ENCODE measurements at regions not wholly inside any gene's neighbourhood (a gene's known extent, or its start where the extent isn't known, plus 50 kb on each side); places are given as distances from the start of the nearest gene placed in this dataset.

DNA sequence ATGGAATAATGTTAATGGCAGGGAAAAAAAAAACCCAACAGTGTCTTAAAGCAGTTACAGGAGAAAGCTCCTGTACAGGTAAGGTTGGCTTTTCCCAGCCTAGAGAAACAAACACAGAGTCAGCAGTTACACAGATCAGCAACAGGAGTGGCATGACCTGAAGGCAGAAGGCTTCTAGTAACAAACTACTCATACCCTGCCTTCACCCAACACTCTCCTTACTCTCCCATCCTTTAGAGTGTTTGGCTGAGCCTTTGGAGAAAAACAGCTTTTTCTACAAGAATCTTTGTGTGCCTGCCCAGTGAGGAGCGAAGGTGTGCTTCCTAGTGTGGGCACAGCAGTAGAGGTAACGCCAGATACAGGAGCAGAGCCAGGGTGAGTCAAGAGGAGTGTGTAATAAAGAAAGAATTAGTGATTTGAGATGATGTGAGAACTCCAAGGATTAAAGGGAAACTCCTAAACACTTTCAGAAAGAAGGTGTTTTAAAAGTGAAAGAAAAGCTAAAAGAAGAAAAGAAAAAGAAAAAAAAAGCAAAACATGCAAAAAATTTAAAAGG lies 152.7 kb downstream of the POLR2M start:
- Histone ChIP-seq H3K9me3 (ENCODE audit: control insufficient read depth in 2 of 2, low read length in 2 of 2) (no peaks in the 10 kb centered on the region), H3K27ac (ENCODE audit: low read depth in 2 of 2, low read length in 2 of 2) (no peak overlapping the region), H3K36me3 (ENCODE audit: control insufficient read depth in 2 of 2, insufficient read depth in 2 of 2, low read length in 2 of 2) (no peaks in the 10 kb centered on the region), H3K4me3 (ENCODE audit: low read length in 2 of 2) (no peak overlapping the region), H3K4me1 (ENCODE audit: control insufficient read depth in 2 of 2, insufficient read depth in 2 of 2, low read length in 2 of 2) (no peaks in the 10 kb centered on the region), H3K9ac (ENCODE audit: low read depth in 1 of 2, low read length in 2 of 2) (no peak overlapping the region), H3K27me3 (ENCODE audit: control insufficient read depth in 2 of 2, insufficient read depth in 2 of 2, low read length in 2 of 2) (peaks cover 2 to 5% of the 10 kb centered on the region in 2 donors)

DNA sequence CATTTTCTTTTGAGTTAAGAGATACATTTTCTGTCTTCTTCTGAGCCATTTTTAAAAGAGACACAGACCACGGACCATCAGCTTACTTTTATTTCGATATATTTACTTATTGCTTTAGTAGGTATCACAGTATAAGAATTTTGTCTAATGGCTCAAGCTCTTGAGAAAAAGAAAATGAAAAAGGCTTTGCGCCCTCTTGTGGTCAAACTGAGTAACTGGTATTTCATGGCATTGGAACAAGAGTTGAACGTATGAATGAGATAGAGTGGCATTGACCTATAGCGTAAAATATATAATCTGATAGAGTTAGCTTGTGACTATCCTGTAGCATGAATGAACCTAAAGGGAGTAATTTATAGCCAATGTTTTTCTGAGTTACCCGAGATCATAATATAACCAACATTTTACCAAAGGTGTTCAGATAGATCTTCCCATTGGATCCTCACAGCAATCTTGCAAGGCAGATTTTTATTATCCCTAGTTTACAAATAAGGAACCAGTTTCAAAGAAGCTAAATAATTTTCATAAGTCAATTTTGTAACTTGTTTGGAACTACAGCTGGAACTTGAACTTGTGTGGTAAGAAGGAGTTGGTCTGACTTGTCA lies 154.6 kb downstream of the POLR2M start:
- no peak overlapping the region for H3K9ac ChIP-seq (ENCODE audit: low read depth in 1 of 2, low read length in 2 of 2)
- H3K36me3 ChIP-seq (ENCODE audit: control insufficient read depth in 2 of 2, insufficient read depth in 2 of 2, low read length in 2 of 2), result no peaks in the 10 kb centered on the region
- no peaks in the 10 kb centered on the region for H3K4me1 ChIP-seq (ENCODE audit: control insufficient read depth in 2 of 2, insufficient read depth in 2 of 2, low read length in 2 of 2)
- H3K27me3 ChIP-seq (ENCODE audit: control insufficient read depth in 2 of 2, insufficient read depth in 2 of 2, low read length in 2 of 2), result peaks cover 1 to 5% of the 10 kb centered on the region in 2 donors
- no peaks in the 10 kb centered on the region for H3K9me3 ChIP-seq (ENCODE audit: control insufficient read depth in 2 of 2, low read length in 2 of 2)
- no peak overlapping the region for H3K27ac ChIP-seq (ENCODE audit: low read depth in 2 of 2, low read length in 2 of 2)
- no peak overlapping the region for H3K4me3 ChIP-seq (ENCODE audit: low read length in 2 of 2)

DNA sequence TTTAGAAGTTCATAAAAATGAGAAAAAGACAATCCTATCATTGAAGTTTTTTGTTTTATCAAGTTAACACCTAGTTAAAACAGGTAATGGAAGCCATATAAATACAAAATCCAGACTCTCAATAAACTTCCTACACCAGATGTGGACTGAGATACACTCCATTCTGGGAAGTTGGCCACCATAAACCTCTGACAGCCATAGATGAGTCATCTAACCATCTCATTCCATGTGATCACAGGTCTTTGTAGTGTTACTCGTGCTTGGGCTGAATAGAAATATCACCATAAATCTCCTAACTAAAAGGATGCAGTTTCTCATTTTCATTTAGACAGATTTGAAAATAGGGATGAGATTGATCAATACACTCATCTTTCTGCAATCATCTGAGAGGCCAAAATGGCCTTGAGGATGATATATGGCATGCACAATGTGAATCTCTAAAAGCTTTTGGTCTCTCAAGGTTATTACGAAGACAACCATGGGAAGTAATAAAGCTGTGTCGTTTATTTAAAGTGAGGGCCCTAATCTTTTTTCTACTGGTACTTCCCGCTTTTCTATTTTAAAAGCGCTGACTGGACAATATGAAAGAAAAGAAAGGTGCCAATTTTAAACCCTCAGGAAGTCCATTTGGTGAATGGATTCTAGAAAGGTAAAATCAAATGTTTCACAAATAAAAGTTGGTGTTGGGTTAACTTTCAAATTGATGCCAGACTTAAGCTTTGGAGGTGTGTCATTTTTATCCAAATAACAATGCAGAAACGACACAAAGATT lies 155.5 kb downstream of the POLR2M start:
- peaks cover 0 to 5% of the 10 kb centered on the region in 2 donors for H3K27me3 ChIP-seq (ENCODE audit: control insufficient read depth in 2 of 2, insufficient read depth in 2 of 2, low read length in 2 of 2)
- H3K27ac ChIP-seq (ENCODE audit: low read depth in 2 of 2, low read length in 2 of 2), result no peak overlapping the region
- no peaks in the 10 kb centered on the region for H3K9me3 ChIP-seq (ENCODE audit: control insufficient read depth in 2 of 2, low read length in 2 of 2)

DNA sequence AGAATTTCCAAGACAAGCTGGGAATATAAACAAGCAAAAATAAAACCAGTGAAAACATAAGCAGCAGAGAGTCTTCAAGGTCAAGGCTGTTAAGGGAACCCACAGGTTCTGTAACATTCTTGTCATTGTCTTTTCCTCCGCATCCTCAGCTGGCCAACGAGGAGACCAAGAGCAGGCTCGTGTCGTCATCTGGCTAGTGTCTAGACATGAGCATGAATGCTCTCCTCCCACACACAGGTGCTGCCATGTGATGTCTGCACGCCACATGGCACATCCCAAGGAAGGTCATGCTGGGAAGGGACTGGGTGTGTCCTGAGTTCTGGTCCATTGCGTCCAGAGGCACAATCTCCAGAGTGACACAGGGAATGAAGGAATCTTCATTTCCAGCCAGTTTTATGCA lies 156.2 kb downstream of the POLR2M start:
- no peaks in the 10 kb centered on the region for H3K9me3 ChIP-seq (ENCODE audit: control insufficient read depth in 2 of 2, low read length in 2 of 2)
- H3K36me3 ChIP-seq (ENCODE audit: control insufficient read depth in 2 of 2, insufficient read depth in 2 of 2, low read length in 2 of 2), result no peaks in the 10 kb centered on the region
- H3K4me1 ChIP-seq (ENCODE audit: control insufficient read depth in 2 of 2, insufficient read depth in 2 of 2, low read length in 2 of 2), result no peaks in the 10 kb centered on the region
- H3K27ac ChIP-seq (ENCODE audit: low read depth in 2 of 2, low read length in 2 of 2), result no peak overlapping the region
- no peak overlapping the region for H3K4me3 ChIP-seq (ENCODE audit: low read length in 2 of 2)
- no peak overlapping the region for H3K9ac ChIP-seq (ENCODE audit: low read depth in 1 of 2, low read length in 2 of 2)
- peaks cover 0 to 5% of the 10 kb centered on the region in 2 donors for H3K27me3 ChIP-seq (ENCODE audit: control insufficient read depth in 2 of 2, insufficient read depth in 2 of 2, low read length in 2 of 2)

More for the DNA sequence above, 155.5 kb downstream of the POLR2M start:
- no peak overlapping the region for H3K9ac ChIP-seq (ENCODE audit: low read depth in 1 of 2, low read length in 2 of 2)
- no peaks in the 10 kb centered on the region for H3K36me3 ChIP-seq (ENCODE audit: control insufficient read depth in 2 of 2, insufficient read depth in 2 of 2, low read length in 2 of 2)
- H3K4me1 ChIP-seq (ENCODE audit: control insufficient read depth in 2 of 2, insufficient read depth in 2 of 2, low read length in 2 of 2), result no peaks in the 10 kb centered on the region
- H3K4me3 ChIP-seq (ENCODE audit: low read length in 2 of 2), result no peak overlapping the region

DNA sequence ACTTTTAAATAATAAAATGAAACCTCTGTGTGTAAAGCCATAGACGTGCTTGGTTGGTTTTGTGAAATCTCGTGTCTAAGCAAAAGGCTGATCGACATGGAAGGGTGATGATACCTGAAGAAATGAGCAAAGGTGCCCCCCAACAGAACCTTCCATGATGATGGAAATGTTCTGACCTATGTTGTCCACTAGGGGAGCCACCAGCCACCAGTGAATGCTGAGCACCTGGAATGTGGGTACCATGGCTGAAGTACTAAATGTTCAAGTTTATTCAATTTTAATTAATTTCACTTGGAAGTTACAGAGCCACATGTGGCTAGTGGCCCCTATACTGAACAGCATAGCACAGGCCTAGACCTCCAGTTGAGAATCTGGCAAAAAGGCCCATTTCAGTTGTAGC lies 158.8 kb downstream of the POLR2M start:
- Histone ChIP-seq H3K36me3 (ENCODE audit: control insufficient read depth in 2 of 2, insufficient read depth in 2 of 2, low read length in 2 of 2) (no peaks in the 10 kb centered on the region), H3K9ac (ENCODE audit: low read depth in 1 of 2, low read length in 2 of 2) (no peak overlapping the region), H3K4me1 (ENCODE audit: control insufficient read depth in 2 of 2, insufficient read depth in 2 of 2, low read length in 2 of 2) (no peaks in the 10 kb centered on the region), H3K27ac (ENCODE audit: low read depth in 2 of 2, low read length in 2 of 2) (no peak overlapping the region), H3K4me3 (ENCODE audit: low read length in 2 of 2) (no peak overlapping the region), H3K9me3 (ENCODE audit: control insufficient read depth in 2 of 2, low read length in 2 of 2) (no peaks in the 10 kb centered on the region), H3K27me3 (ENCODE audit: control insufficient read depth in 2 of 2, insufficient read depth in 2 of 2, low read length in 2 of 2) (peaks cover 0 to 5% of the 10 kb centered on the region in 2 donors)

DNA sequence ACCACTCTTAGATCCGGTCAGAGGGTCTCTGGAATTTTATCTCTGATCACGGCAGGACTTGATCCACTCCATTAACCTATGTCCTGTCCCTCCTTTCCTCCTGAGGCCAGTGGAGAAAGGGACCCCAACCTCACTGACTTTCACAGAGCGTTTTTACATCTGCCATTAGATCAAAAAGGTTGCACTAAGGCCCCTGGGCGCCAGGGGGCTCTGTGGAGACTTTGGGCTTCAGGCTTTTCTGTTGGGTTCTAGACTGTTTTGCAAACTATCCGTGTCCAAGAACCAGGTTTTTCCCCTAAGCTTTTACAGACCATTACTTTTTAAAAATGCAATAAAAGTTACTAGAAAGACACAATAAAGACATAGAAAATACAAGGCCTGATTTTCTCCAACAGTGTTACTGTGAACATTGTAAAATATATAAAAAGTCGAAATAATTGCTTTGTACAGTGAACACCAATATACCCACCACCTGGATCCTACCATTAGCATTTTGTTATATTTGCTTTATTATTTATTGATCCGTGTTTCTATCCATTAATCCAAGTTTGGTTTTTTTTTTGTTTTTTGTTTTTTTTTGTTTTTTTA lies 159.7 kb downstream of the POLR2M start:
- Histone ChIP-seq H3K9ac (ENCODE audit: low read depth in 1 of 2, low read length in 2 of 2) (no peak overlapping the region), H3K4me3 (ENCODE audit: low read length in 2 of 2) (no peak overlapping the region)

DNA sequence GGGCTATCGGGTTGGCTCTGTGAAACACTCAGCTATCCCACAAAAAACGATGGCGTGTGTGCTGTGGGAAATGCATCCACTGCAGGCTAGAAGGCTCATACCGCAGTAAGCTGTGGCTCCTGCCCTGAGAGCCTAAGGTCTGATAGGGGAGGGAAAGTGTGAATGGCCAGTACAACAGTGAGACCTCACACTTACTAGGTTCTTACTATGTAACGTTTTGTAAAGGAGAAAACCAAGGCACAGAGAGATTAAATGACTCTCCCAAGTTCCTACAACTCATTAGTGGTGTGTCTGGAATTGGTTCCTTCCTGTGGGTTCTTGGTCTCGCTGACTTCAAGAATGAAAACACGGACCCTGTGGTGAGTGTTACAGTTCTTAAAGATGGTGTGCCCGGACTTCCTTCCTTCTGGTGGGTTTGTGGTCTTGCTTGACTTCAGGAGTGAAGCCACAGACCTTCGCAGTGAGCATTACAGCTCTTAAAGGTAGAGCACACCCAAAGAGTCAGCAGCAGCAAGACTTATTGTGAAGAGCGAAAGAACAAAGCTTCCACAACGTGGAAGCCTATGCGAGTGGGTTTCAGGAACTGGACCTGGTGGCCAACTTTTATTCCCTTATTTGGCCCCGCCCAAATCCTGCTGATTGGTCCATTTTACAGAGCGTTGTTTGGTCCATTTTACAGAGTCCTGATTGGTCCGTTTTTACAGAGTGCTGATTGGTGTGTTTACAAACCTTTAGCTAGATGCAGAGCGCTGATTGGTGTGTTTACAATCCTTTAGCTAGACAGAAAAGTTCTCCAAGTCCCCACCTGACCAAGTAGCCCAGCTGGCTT lies 161.7 kb downstream of the POLR2M start:
- Histone ChIP-seq H3K27ac (ENCODE audit: low read depth in 2 of 2, low read length in 2 of 2) (no peak overlapping the region), H3K4me1 (ENCODE audit: control insufficient read depth in 2 of 2, insufficient read depth in 2 of 2, low read length in 2 of 2) (no peaks in the 10 kb centered on the region), H3K36me3 (ENCODE audit: control insufficient read depth in 2 of 2, insufficient read depth in 2 of 2, low read length in 2 of 2) (no peaks in the 10 kb centered on the region), H3K4me3 (ENCODE audit: low read length in 2 of 2) (no peak overlapping the region), H3K27me3 (ENCODE audit: control insufficient read depth in 2 of 2, insufficient read depth in 2 of 2, low read length in 2 of 2) (no peaks in the 10 kb centered on the region), H3K9ac (ENCODE audit: low read depth in 1 of 2, low read length in 2 of 2) (no peak overlapping the region), H3K9me3 (ENCODE audit: control insufficient read depth in 2 of 2, low read length in 2 of 2) (no peaks in the 10 kb centered on the region)

More for the DNA sequence above, 159.7 kb downstream of the POLR2M start:
- H3K27ac ChIP-seq (ENCODE audit: low read depth in 2 of 2, low read length in 2 of 2), result no peak overlapping the region
- H3K27me3 ChIP-seq (ENCODE audit: control insufficient read depth in 2 of 2, insufficient read depth in 2 of 2, low read length in 2 of 2), result peaks cover 0 to 5% of the 10 kb centered on the region in 2 donors
- H3K36me3 ChIP-seq (ENCODE audit: control insufficient read depth in 2 of 2, insufficient read depth in 2 of 2, low read length in 2 of 2), result no peaks in the 10 kb centered on the region
- no peaks in the 10 kb centered on the region for H3K9me3 ChIP-seq (ENCODE audit: control insufficient read depth in 2 of 2, low read length in 2 of 2)
- H3K4me1 ChIP-seq (ENCODE audit: control insufficient read depth in 2 of 2, insufficient read depth in 2 of 2, low read length in 2 of 2), result no peaks in the 10 kb centered on the region

DNA sequence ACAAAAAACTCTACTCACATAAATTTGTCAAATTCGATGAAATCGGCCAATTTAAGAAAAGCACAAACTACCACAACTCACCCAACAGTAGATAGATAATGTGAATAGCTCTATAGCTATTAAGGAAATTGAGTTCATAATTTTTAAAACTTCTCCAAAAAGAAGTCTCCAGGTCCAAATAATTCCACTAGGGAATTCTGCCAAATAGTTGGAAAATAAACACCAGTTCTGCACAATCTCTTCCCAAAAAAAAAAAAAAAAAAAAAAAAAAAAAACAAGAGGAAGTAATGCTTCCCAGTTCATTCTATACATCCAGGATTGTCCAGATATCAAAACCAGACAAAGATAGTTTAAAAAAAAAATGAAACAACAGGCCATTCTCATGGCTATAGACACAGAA lies 164.2 kb downstream of the POLR2M start:
- H3K4me3 ChIP-seq (ENCODE audit: low read length in 2 of 2), result no peak overlapping the region
- no peak overlapping the region for H3K9ac ChIP-seq (ENCODE audit: low read depth in 1 of 2, low read length in 2 of 2)
- peaks cover 0 to 5% of the 10 kb centered on the region in 2 donors for H3K27me3 ChIP-seq (ENCODE audit: control insufficient read depth in 2 of 2, insufficient read depth in 2 of 2, low read length in 2 of 2)
- H3K36me3 ChIP-seq (ENCODE audit: control insufficient read depth in 2 of 2, insufficient read depth in 2 of 2, low read length in 2 of 2), result no peaks in the 10 kb centered on the region
- H3K27ac ChIP-seq (ENCODE audit: low read depth in 2 of 2, low read length in 2 of 2), result no peak overlapping the region
- peaks cover 0 to 4% of the 10 kb centered on the region in 2 donors for H3K9me3 ChIP-seq (ENCODE audit: control insufficient read depth in 2 of 2, low read length in 2 of 2)
- no peaks in the 10 kb centered on the region for H3K4me1 ChIP-seq (ENCODE audit: control insufficient read depth in 2 of 2, insufficient read depth in 2 of 2, low read length in 2 of 2)

DNA sequence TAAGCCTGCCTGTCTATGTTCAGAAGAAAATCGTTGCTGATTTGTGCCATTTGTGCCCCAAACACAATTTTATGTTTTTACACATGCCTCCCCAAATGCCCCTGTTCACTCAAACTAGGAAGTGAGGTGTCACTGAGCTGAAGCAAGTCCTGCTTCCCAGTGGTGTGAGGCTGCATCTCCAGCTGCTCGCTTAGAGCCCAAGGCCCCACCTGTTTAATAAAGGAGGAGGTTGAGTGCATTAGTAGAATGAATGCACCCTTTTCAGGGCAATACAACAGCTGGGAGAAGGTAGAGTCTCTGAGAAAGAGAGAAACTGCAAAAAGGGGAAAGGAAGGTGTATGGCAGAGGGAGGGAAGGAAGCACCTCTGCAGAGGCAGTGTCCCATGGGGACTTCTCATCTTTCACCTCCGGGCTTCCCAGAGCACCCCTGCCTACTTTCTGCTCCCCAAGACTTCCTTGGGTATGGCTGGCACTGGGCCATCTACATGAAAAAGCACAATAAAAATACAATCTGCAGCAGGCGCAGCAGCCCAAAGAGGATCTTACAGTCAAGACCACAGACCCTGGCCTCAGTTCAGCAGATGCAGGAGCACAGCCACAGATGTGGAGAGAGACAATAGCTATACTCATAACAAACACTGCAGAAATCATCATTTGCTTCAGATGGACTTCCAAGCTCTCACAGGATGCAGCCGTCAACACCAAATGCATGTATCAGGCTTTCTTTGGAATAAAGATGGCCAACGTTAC lies 165.9 kb downstream of the POLR2M start:
- Histone ChIP-seq H3K4me3 (ENCODE audit: low read length in 2 of 2) (no peak overlapping the region), H3K9ac (ENCODE audit: low read depth in 1 of 2, low read length in 2 of 2) (no peak overlapping the region), H3K27ac (ENCODE audit: low read depth in 2 of 2, low read length in 2 of 2) (no peak overlapping the region), H3K36me3 (ENCODE audit: control insufficient read depth in 2 of 2, insufficient read depth in 2 of 2, low read length in 2 of 2) (no peaks in the 10 kb centered on the region), H3K4me1 (ENCODE audit: control insufficient read depth in 2 of 2, insufficient read depth in 2 of 2, low read length in 2 of 2) (no peaks in the 10 kb centered on the region), H3K9me3 (ENCODE audit: control insufficient read depth in 2 of 2, low read length in 2 of 2) (peaks cover 0 to 4% of the 10 kb centered on the region in 2 donors), H3K27me3 (ENCODE audit: control insufficient read depth in 2 of 2, insufficient read depth in 2 of 2, low read length in 2 of 2) (peaks cover 0 to 5% of the 10 kb centered on the region in 2 donors)
